ENCODE measurements at regions not wholly inside any gene's neighbourhood (a gene's known extent, or its start where the extent isn't known, plus 50 kb on each side); places are given as distances from the start of the nearest gene placed in this dataset.
"Not testable (repeated sequence)": the region's sequence is repeated elsewhere in the genome, so short reads cannot be mapped to it uniquely, and the experiment has no call there.

- no peak for TF ChIP-seq CTCF (IDR thresholded peaks at IDR 0.05; ENCODE audit: extremely low read depth, low read depth, low read length)
- Histone ChIP-seq H3K9me3 (ENCODE audit: low read depth, low read length) (no peaks in the 10 kb centered on the region), H3K4me3 (ENCODE audit: insufficient read depth, low read length) (no peak overlapping the region), H2AFZ (ENCODE audit: low read length) (no peak overlapping the region), H3K27me3 (ENCODE audit: insufficient read depth, low read length) (no peaks in the 10 kb centered on the region), H3K4me1 (ENCODE audit: insufficient read depth, low read length) (no peaks in the 10 kb centered on the region), H3K4me2 (ENCODE audit: insufficient read depth, low read length) (no peak overlapping the region), H3K27ac (ENCODE audit: low read depth, low read length) (no peak overlapping the region), H3K36me3 (ENCODE audit: insufficient read depth, low read length) (no peaks in the 10 kb centered on the region), H3K79me2 (ENCODE audit: insufficient read depth, low read length) (no peaks in the 10 kb centered on the region), H4K20me1 (ENCODE audit: insufficient read depth, low read length) (no peaks in the 10 kb centered on the region)
- DNase-seq (ENCODE audit: insufficient read length, low spot score, missing footprints): no peak
These were observed 244.6 kb upstream of the SFSWAP start for GRCh38 chr12:131466306-131466705.

- Histone ChIP-seq H3K27ac (ENCODE audit: low read depth, low read length) (no peak overlapping the region), H3K36me3 (ENCODE audit: insufficient read depth, low read length) (no peaks in the 10 kb centered on the region), H3K4me1 (ENCODE audit: insufficient read depth, low read length) (no peaks in the 10 kb centered on the region), H3K79me2 (ENCODE audit: insufficient read depth, low read length) (no peaks in the 10 kb centered on the region), H3K27me3 (ENCODE audit: insufficient read depth, low read length) (no peaks in the 10 kb centered on the region), H4K20me1 (ENCODE audit: insufficient read depth, low read length) (no peaks in the 10 kb centered on the region), H3K4me3 (ENCODE audit: insufficient read depth, low read length) (no peak overlapping the region), H2AFZ (ENCODE audit: low read length) (no peak overlapping the region), H3K4me2 (ENCODE audit: insufficient read depth, low read length) (no peak overlapping the region), H3K9me3 (ENCODE audit: low read depth, low read length) (no peaks in the 10 kb centered on the region)
- no peak for TF ChIP-seq CTCF (IDR thresholded peaks at IDR 0.05; ENCODE audit: extremely low read depth, low read depth, low read length)
- DNase-seq (ENCODE audit: insufficient read length, low spot score, missing footprints): no peak
These were observed 244.0 kb upstream of the SFSWAP start for GRCh38 chr12:131466932-131467331.

- DNase-seq (ENCODE audit: insufficient read length, low spot score, missing footprints): no peak
- no peak overlapping the region for H2AFZ ChIP-seq (ENCODE audit: low read length)
- no peak overlapping the region for H3K27ac ChIP-seq (ENCODE audit: low read depth, low read length)
These were observed 242.7 kb upstream of the SFSWAP start for GRCh38 chr12:131468206-131468605.

GRCh38 chr12:131469945-131470344, 240.9 kb upstream of the SFSWAP start:
- H3K27ac ChIP-seq (ENCODE audit: low read depth, low read length); H4K20me1 ChIP-seq (ENCODE audit: insufficient read depth, low read length); H3K4me1 ChIP-seq (ENCODE audit: insufficient read depth, low read length); H2AFZ ChIP-seq (ENCODE audit: low read length); H3K79me2 ChIP-seq (ENCODE audit: insufficient read depth, low read length); H3K27me3 ChIP-seq (ENCODE audit: insufficient read depth, low read length); H3K9me3 ChIP-seq (ENCODE audit: low read depth, low read length); H3K4me2 ChIP-seq (ENCODE audit: insufficient read depth, low read length); H3K36me3 ChIP-seq (ENCODE audit: insufficient read depth, low read length); H3K4me3 ChIP-seq (ENCODE audit: insufficient read depth, low read length); DNase-seq (ENCODE audit: insufficient read length, low spot score, missing footprints): not testable (repeated sequence)

More at GRCh38 chr12:131468206-131468605, 242.7 kb upstream of the SFSWAP start:
- Histone ChIP-seq H3K36me3 (ENCODE audit: insufficient read depth, low read length) (no peaks in the 10 kb centered on the region), H3K4me1 (ENCODE audit: insufficient read depth, low read length) (no peaks in the 10 kb centered on the region), H3K27me3 (ENCODE audit: insufficient read depth, low read length) (no peaks in the 10 kb centered on the region), H3K4me3 (ENCODE audit: insufficient read depth, low read length) (no peak overlapping the region), H3K4me2 (ENCODE audit: insufficient read depth, low read length) (no peak overlapping the region), H3K9me3 (ENCODE audit: low read depth, low read length) (no peaks in the 10 kb centered on the region), H4K20me1 (ENCODE audit: insufficient read depth, low read length) (no peaks in the 10 kb centered on the region), H3K79me2 (ENCODE audit: insufficient read depth, low read length) (no peaks in the 10 kb centered on the region)
- no peak for TF ChIP-seq CTCF (IDR thresholded peaks at IDR 0.05; ENCODE audit: extremely low read depth, low read depth, low read length)

All from osteoblast (primary cell).